ENCODE measurements at regions not wholly inside any gene's neighbourhood (a gene's known extent, or its start where the extent isn't known, plus 50 kb on each side); places are given as distances from the start of the nearest gene placed in this dataset.

- H4K20me1 ChIP-seq (ENCODE audit: low read depth, low read length): no peaks in the 10 kb centered on the region
- H3K9me3 ChIP-seq (ENCODE audit: insufficient read depth, low read length): no peaks in the 10 kb centered on the region
- H3K27me3 ChIP-seq (ENCODE audit: low read length): no peaks in the 10 kb centered on the region
- H3K9ac ChIP-seq (ENCODE audit: low read length): no peak overlapping the region
- H3K4me2 ChIP-seq (ENCODE audit: low read depth, low read length, poor library complexity, severe bottlenecking): no peak overlapping the region
- H3K36me3 ChIP-seq (ENCODE audit: low read length): no peaks in the 10 kb centered on the region
- no peaks in the 10 kb centered on the region for H3K79me2 ChIP-seq (ENCODE audit: insufficient read depth, low read length)
- no peak overlapping the region for H3K4me3 ChIP-seq (ENCODE audit: insufficient read depth, low read length, poor library complexity, severe bottlenecking)
- no peaks in the 10 kb centered on the region for H3K9me2 ChIP-seq (replicated peaks; ENCODE audit: insufficient read depth, low read length)
- H2AFZ ChIP-seq (ENCODE audit: low read depth, low read length, severe bottlenecking): no peak overlapping the region
- no peak for TF ChIP-seq CTCF (IDR thresholded peaks at IDR 0.05; ENCODE audit: insufficient read depth, low read length, poor library complexity, severe bottlenecking)
- TF ChIP-seq EZH2phosphoT487 (conservative IDR thresholded peaks at IDR 0.05; ENCODE audit: low read length): no peak
- no peaks in the 10 kb centered on the region for H3F3A ChIP-seq (ENCODE audit: insufficient read depth)
- H3K27ac ChIP-seq (ENCODE audit: low read depth, low read length): no peak overlapping the region
Observed at GRCh38 chr9:82549174-82549821, 513.6 kb downstream of the RASEF start.

GRCh38 chr9:82552784-82553183 lies 510.2 kb downstream of the RASEF start:
- no peak overlapping the region for H3K4me2 ChIP-seq (ENCODE audit: low read depth, low read length, poor library complexity, severe bottlenecking)
- no peak for TF ChIP-seq EZH2phosphoT487 (conservative IDR thresholded peaks at IDR 0.05; ENCODE audit: low read length)
- TF ChIP-seq CTCF (IDR thresholded peaks at IDR 0.05; ENCODE audit: insufficient read depth, low read length, poor library complexity, severe bottlenecking): no peak
- no peaks in the 10 kb centered on the region for H3K9me2 ChIP-seq (replicated peaks; ENCODE audit: insufficient read depth, low read length)

GRCh38 chr9:82553654-82554366 lies 509.1 kb downstream of the RASEF start:
- no peaks in the 10 kb centered on the region for H3K79me2 ChIP-seq (ENCODE audit: insufficient read depth, low read length)
- no peaks in the 10 kb centered on the region for H3K36me3 ChIP-seq (ENCODE audit: low read length)
- H2AFZ ChIP-seq (ENCODE audit: low read depth, low read length, severe bottlenecking): no peak overlapping the region
- H3K4me3 ChIP-seq (ENCODE audit: insufficient read depth, low read length, poor library complexity, severe bottlenecking): no peak overlapping the region
- no peak overlapping the region for H3K4me2 ChIP-seq (ENCODE audit: low read depth, low read length, poor library complexity, severe bottlenecking)
- no peaks in the 10 kb centered on the region for H3F3A ChIP-seq (ENCODE audit: insufficient read depth)
- no peaks in the 10 kb centered on the region for H3K9me2 ChIP-seq (replicated peaks; ENCODE audit: insufficient read depth, low read length)
- H4K20me1 ChIP-seq (ENCODE audit: low read depth, low read length): no peaks in the 10 kb centered on the region
- H3K27me3 ChIP-seq (ENCODE audit: low read length): no peaks in the 10 kb centered on the region
- no peak overlapping the region for H3K9ac ChIP-seq (ENCODE audit: low read length)
- no peak overlapping the region for H3K27ac ChIP-seq (ENCODE audit: low read depth, low read length)
- TF ChIP-seq CTCF (IDR thresholded peaks at IDR 0.05; ENCODE audit: insufficient read depth, low read length, poor library complexity, severe bottlenecking): no peak
- no peak for TF ChIP-seq EZH2phosphoT487 (conservative IDR thresholded peaks at IDR 0.05; ENCODE audit: low read length)
- H3K9me3 ChIP-seq (ENCODE audit: insufficient read depth, low read length): no peaks in the 10 kb centered on the region

More at GRCh38 chr9:82552784-82553183, 510.2 kb downstream of the RASEF start:
- no peak overlapping the region for H2AFZ ChIP-seq (ENCODE audit: low read depth, low read length, severe bottlenecking)
- no peaks in the 10 kb centered on the region for H4K20me1 ChIP-seq (ENCODE audit: low read depth, low read length)
- no peaks in the 10 kb centered on the region for H3F3A ChIP-seq (ENCODE audit: insufficient read depth)
- H3K36me3 ChIP-seq (ENCODE audit: low read length): no peaks in the 10 kb centered on the region
- no peaks in the 10 kb centered on the region for H3K79me2 ChIP-seq (ENCODE audit: insufficient read depth, low read length)
- no peak overlapping the region for H3K4me3 ChIP-seq (ENCODE audit: insufficient read depth, low read length, poor library complexity, severe bottlenecking)
- H3K27ac ChIP-seq (ENCODE audit: low read depth, low read length): no peak overlapping the region
- H3K9me3 ChIP-seq (ENCODE audit: insufficient read depth, low read length): no peaks in the 10 kb centered on the region
- H3K27me3 ChIP-seq (ENCODE audit: low read length): no peaks in the 10 kb centered on the region
- H3K9ac ChIP-seq (ENCODE audit: low read length): no peak overlapping the region
